SJSA1 (cell line): ENCODE measurements at regions not wholly inside any gene's neighbourhood (a gene's known extent, or its start where the extent isn't known, plus 50 kb on each side); places are given as distances from the start of the nearest gene placed in this dataset.

Experiments used
- DNase-seq, 2 experiments: peaks; one replicate each; pipeline ENCODE4 v3.0.0-alpha.2; 2015 to 2020; ENCODE audit warnings: low spot score in 2 of 2, low read depth in 1 of 2
- H3K27ac ChIP-seq: fragments of 250-450 bp; sonication (Bioruptor Pico); 2 replicates; pipeline ENCODE4 v1.5.1; 2020; ENCODE audit warnings: mild to moderate bottlenecking, moderate library complexity
- H3K27me3 ChIP-seq: fragments of 250-450 bp; sonication (Bioruptor Pico); replicated peaks from 2 replicates; pipeline ENCODE4 v1.5.1; 2020; ENCODE audit warnings: mild to moderate bottlenecking, moderate library complexity
- H3K36me3 ChIP-seq: fragments of 250-450 bp; sonication (Bioruptor Pico); 2 replicates; pipeline ENCODE4 v1.5.1; 2020; ENCODE audit warnings: mild to moderate bottlenecking
- H3K4me1 ChIP-seq: fragments of 250-450 bp; sonication (Bioruptor Pico); replicated peaks from 2 replicates; pipeline ENCODE4 v1.6.1; 2021; ENCODE audit warnings: mild to moderate bottlenecking
- H3K4me3 ChIP-seq: fragments of 250-450 bp; sonication (Bioruptor Pico); 2 replicates; pipeline ENCODE4 v1.5.1; 2020; ENCODE audit warnings: mild to moderate bottlenecking
- H3K9me3 ChIP-seq: fragments of 250-450 bp; sonication (Bioruptor Pico); replicated peaks from 2 replicates; pipeline ENCODE4 v1.5.1; 2020; ENCODE audit warnings: mild to moderate bottlenecking

GRCh38 chr22:48712558-48713271 lies 1115.0 kb downstream of the BRD1 start:
- no peak overlapping the region for H3K27ac ChIP-seq
- H3K27me3 ChIP-seq: no peaks in the 10 kb centered on the region
- no peaks in the 10 kb centered on the region for H3K9me3 ChIP-seq
- H3K36me3 ChIP-seq: peaks cover 7% of the 10 kb centered on the region
- DNase-seq: no peak
- H3K4me3 ChIP-seq: no peak overlapping the region
- H3K4me1 ChIP-seq: no peaks in the 10 kb centered on the region

GRCh38 chr22:48711669-48712068 lies 1116.0 kb downstream of the BRD1 start:
- H3K27ac ChIP-seq: no peak overlapping the region
- DNase-seq: no peak
- no peaks in the 10 kb centered on the region for H3K27me3 ChIP-seq
- H3K4me3 ChIP-seq: no peak overlapping the region
- H3K9me3 ChIP-seq: no peaks in the 10 kb centered on the region
- H3K36me3 ChIP-seq: peaks cover 7% of the 10 kb centered on the region; the same call in 1 of the 2 replicates
- H3K4me1 ChIP-seq: no peaks in the 10 kb centered on the region

DNA sequence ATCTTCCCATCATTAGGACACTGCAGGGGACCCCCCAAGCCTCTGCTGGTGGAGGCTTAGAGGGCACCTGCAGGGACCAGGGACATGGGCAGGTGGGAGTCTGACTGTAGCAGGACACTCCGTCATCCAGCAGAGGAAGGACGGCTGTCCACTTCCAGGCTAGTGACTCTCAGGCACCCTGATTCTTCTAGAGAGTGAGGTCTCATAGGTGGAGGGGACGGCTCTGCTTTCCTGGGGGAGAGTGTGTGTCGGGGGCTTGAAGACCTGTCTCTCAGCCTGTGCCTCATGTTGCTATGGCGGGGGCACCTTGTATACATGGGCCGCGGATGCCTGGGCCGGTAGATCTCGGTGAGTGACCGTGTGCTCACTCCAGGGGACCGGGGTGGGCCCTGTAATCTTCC lies 1116.6 kb downstream of the BRD1 start:
- H3K9me3 ChIP-seq: no peaks in the 10 kb centered on the region
- H3K27me3 ChIP-seq: no peaks in the 10 kb centered on the region
- H3K4me3 ChIP-seq: no peak overlapping the region
- H3K36me3 ChIP-seq: peaks cover 5% of the 10 kb centered on the region; the same call in 1 of the 2 replicates
- no peaks in the 10 kb centered on the region for H3K4me1 ChIP-seq
- no peak for DNase-seq
- no peak overlapping the region for H3K27ac ChIP-seq

- no peak for DNase-seq
- Histone ChIP-seq H3K27ac (no peak overlapping the region), H3K36me3 (0 out of 2 replicates have a peak, but pooled peaks cover 2% of the 10 kb centered on the region), H3K9me3 (no peaks in the 10 kb centered on the region), H3K4me1 (no peaks in the 10 kb centered on the region), H3K4me3 (no peak overlapping the region), H3K27me3 (no peaks in the 10 kb centered on the region)
Observed at GRCh38 chr22:48710410-48710809, 1117.3 kb downstream of the BRD1 start.

GRCh38 chr22:48709976-48710375 lies 1117.7 kb downstream of the BRD1 start:
- Histone ChIP-seq H3K36me3 (0 out of 2 replicates have a peak, but pooled peaks cover under 1% of the 10 kb centered on the region), H3K4me3 (no peak overlapping the region), H3K27ac (no peak overlapping the region), H3K9me3 (no peaks in the 10 kb centered on the region), H3K4me1 (no peaks in the 10 kb centered on the region), H3K27me3 (no peaks in the 10 kb centered on the region)
- no peak for DNase-seq

DNA sequence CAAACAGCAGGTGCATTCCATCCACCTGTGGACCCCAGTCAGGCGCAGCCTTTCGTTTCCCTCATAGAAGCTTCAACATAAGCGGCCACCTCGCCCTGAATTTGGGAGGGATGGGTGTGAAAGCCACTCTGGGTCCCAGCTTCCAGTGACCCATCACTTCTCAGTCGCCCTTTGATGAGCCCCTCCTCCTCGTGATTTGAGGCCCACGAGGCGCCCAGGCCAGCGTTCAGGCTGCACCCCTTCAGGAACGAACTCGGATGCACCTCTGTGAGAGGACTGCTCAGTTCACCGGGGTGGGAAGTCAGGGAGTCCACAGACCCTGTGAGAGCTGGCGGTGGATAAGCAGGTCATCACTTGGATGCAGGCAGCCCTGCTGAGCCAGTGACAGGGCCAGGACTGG lies 1118.2 kb downstream of the BRD1 start:
- Histone ChIP-seq H3K4me1 (no peaks in the 10 kb centered on the region), H3K9me3 (no peaks in the 10 kb centered on the region), H3K36me3 (no peaks in the 10 kb centered on the region), H3K27me3 (no peaks in the 10 kb centered on the region), H3K27ac (no peak overlapping the region), H3K4me3 (no peak overlapping the region)
- no peak for DNase-seq

DNA sequence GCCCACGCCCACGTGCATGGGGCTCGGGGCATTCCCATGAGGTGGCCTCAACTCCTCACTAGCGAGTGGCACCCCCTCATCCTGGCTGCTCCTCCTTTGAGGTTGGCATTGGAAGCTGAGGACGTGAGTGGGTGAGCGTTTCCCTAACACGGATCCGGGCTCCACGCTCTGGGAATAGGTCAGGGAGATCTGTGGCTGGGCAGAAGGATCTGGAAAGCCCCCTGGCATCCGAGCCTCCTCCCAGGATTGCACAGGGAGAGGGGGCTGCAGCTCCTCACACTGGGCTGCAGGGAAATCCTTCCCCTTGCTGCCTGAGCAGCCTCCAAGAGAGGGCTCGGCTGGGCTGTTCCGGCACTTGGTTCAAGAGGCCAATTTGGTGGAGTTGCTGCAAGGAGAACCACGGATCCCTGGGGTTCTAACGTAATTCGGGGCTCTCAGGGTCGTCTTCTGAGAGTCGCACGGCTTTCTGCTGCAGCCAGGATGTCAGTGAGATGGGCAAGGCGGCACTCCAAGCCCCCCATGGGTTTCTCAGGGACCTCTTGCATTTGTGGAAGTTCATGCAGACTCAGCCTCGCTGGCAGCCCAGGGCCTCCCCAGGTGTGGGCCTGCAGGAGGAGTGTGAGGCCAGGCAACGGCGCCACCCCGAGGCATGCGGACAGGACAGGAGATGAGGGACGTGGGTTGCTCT lies 1119.0 kb downstream of the BRD1 start:
- no peak for DNase-seq
- Histone ChIP-seq H3K9me3 (no peaks in the 10 kb centered on the region), H3K4me1 (no peaks in the 10 kb centered on the region)

DNA sequence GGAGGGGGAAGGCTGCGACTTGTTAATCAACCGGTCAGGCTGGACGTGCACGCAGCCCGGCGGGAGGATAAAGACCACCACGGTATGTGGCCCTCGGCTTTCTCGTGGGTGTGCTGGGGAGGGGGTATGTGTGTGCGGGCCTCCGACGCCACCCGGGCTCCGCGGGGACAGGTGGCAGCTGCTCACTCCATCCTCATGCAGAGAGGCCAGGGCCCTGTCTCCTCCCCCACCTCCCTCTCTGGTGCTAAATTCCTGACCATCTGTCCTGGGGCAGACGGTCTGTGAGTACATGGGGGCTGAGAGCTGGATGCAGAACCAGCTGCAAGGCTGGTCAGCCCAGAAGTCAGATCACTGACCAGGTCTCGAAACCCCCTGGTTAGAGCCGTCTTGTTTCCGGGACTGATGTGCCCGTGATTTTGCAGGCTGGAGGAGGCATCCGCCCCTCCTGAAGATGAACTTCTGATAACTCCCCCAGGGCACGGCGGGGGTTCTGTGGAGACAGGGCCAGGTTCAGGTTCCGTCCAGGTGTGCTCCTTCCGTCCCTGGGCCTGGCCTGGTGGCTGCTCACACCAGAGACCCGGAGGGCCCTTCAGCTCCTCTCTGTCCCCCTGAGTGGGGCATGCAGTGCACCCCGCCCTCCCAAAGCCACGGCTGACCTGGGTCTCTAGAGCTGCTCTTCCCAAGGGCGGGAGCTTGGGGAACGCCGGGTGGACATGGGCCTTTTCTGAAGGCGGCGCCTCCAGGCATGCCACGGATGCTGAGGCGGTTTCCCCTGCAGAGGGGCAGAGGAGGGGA lies 1119.7 kb downstream of the BRD1 start:
- DNase-seq: no peak
- Histone ChIP-seq H3K4me1 (no peaks in the 10 kb centered on the region), H3K4me3 (no peak overlapping the region), H3K27ac (no peak overlapping the region), H3K27me3 (no peaks in the 10 kb centered on the region), H3K36me3 (no peaks in the 10 kb centered on the region), H3K9me3 (no peaks in the 10 kb centered on the region)

More for the DNA sequence above, 1119.0 kb downstream of the BRD1 start:
- no peak overlapping the region for H3K27ac ChIP-seq
- no peaks in the 10 kb centered on the region for H3K36me3 ChIP-seq
- no peak overlapping the region for H3K4me3 ChIP-seq
- H3K27me3 ChIP-seq: no peaks in the 10 kb centered on the region

DNA sequence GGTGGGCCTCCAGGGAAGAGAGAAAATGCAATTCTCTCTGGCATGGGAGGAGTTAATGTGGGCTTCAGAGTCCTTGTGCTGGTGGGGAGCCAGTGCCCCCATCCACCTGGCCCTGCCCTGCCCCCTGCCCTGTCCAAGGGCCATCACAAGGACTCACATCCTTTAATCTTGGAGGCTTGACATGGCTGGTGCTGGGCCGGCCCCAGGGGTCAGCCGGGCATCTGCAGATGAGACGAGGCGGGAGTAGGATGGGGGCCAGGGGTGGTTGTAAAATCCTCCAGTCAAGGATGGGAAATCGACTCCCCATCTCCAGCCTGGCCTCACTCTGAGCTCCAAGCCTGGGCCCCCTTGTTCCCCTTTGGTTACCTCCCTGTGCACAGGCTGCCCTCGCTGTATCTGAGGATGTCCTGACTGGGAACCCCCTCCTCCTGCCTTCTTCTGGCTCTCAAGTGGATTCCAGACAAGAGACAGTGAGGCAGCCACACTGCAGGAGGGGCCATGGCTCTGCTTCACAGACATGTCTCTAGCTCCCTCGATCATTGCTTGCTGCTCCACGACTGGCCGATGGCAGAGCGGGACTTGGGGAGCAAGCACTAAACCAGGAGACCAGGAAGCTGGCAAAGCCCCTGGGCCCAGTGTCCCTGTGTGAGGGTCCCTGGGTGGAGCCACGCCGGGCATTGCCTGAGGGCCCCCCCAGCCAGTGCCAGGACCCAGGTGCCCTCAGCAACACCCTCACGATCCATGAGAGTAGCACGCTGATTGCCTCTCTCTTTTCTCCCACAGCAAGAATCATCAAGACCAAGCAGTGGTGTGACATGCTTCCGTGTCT lies 1120.5 kb downstream of the BRD1 start:
- no peaks in the 10 kb centered on the region for H3K4me1 ChIP-seq
- no peak overlapping the region for H3K4me3 ChIP-seq
- no peak overlapping the region for H3K27ac ChIP-seq
- no peak for DNase-seq
- no peaks in the 10 kb centered on the region for H3K27me3 ChIP-seq
- no peaks in the 10 kb centered on the region for H3K36me3 ChIP-seq
- H3K9me3 ChIP-seq: no peaks in the 10 kb centered on the region

- no peaks in the 10 kb centered on the region for H3K4me1 ChIP-seq
- no peaks in the 10 kb centered on the region for H3K9me3 ChIP-seq
- H3K27ac ChIP-seq: no peak overlapping the region
- H3K27me3 ChIP-seq: no peaks in the 10 kb centered on the region
- DNase-seq: no peak
- no peaks in the 10 kb centered on the region for H3K36me3 ChIP-seq
- no peak overlapping the region for H3K4me3 ChIP-seq
Observed at GRCh38 chr22:48705917-48706605, 1121.6 kb downstream of the BRD1 start.

DNA sequence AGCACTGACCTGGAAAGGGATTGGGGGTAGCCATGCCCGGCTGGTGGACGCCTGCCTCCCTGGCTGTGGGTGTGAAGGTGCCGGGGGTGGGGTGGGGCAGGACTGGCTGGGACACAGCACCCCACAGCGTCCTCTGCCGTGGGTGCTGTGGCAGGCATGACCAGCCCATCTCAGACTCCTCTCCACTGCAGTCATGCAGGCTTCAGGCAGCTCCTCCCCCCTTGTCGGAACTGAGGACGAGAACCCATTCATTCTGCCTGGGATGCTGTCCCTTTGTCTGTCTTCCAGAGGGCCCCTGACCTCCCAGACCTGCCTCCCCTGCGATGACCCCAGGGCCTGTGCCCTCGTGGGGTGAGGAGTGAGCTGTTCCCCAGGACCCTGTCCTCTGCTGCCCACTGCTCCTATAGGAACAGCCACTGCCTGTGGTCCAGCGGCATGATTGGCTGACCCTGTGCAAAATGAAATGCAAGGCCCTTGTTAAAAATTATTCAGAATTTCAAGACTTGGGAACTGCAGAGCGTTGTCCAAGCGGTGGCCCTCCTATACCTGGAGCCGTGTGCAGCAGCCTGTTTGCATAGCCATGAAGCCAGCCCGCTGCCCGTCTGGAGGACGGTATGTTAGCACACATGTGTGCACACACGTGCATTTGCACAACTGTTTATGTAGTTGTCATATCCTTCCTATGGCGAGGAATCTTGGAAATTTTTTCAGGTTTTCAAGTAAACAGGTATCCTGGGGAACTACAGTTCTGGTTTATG lies 1122.3 kb downstream of the BRD1 start:
- no peaks in the 10 kb centered on the region for H3K9me3 ChIP-seq
- H3K4me1 ChIP-seq: no peaks in the 10 kb centered on the region
- H3K36me3 ChIP-seq: no peaks in the 10 kb centered on the region
- H3K27ac ChIP-seq: no peak overlapping the region
- no peak for DNase-seq
- H3K27me3 ChIP-seq: no peaks in the 10 kb centered on the region
- H3K4me3 ChIP-seq: no peak overlapping the region

GRCh38 chr22:48704335-48704734 lies 1123.3 kb downstream of the BRD1 start:
- Histone ChIP-seq H3K36me3 (no peaks in the 10 kb centered on the region), H3K27ac (no peak overlapping the region), H3K9me3 (no peaks in the 10 kb centered on the region), H3K4me1 (no peaks in the 10 kb centered on the region), H3K27me3 (no peaks in the 10 kb centered on the region), H3K4me3 (no peak overlapping the region)
- DNase-seq: no peak
